Ishikawa (cell line): ENCODE measurements at regions not wholly inside any gene's neighbourhood (a gene's known extent, or its start where the extent isn't known, plus 50 kb on each side); places are given as distances from the start of the nearest gene placed in this dataset.

Source experiments
- CEBPB ChIP-seq: IDR thresholded peaks from 2 replicates; pipeline ENCODE4 v1.6.1; 2012
- CREB1 ChIP-seq: IDR thresholded peaks from 2 replicates; pipeline ENCODE4 v1.6.1; 2012; ENCODE audit warnings: low read depth
- EGR1 ChIP-seq: IDR thresholded peaks from 2 replicates; pipeline ENCODE4 v1.6.1; 2012
- EP300 ChIP-seq: IDR thresholded peaks from 2 replicates; pipeline ENCODE4 v1.6.1; 2012; ENCODE audit warnings: borderline replicate concordance
- FOXM1 ChIP-seq: IDR thresholded peaks from 2 replicates; pipeline ENCODE4 v1.6.1; 2012; ENCODE audit warnings: low read depth, borderline replicate concordance
- MAX ChIP-seq: IDR thresholded peaks from 2 replicates; pipeline ENCODE4 v1.6.1; 2012
- NFIC ChIP-seq: IDR thresholded peaks from 2 replicates; pipeline ENCODE4 v1.6.1; 2012
- RAD21 ChIP-seq: IDR thresholded peaks from 2 replicates; pipeline ENCODE4 v1.6.1; 2012; ENCODE audit warnings: low read depth
- REST ChIP-seq: IDR thresholded peaks from 2 replicates; pipeline ENCODE4 v1.6.1; 2012; ENCODE audit warnings: low read depth, mild to moderate bottlenecking
- TAF1 ChIP-seq: IDR thresholded peaks from 2 replicates; pipeline ENCODE4 v1.6.1; 2012; ENCODE audit warnings: low read depth, mild to moderate bottlenecking
- TCF12 ChIP-seq: IDR thresholded peaks from 2 replicates; pipeline ENCODE4 v1.6.1; 2012; ENCODE audit warnings: low read depth
- TEAD4 ChIP-seq: IDR thresholded peaks from 2 replicates; pipeline ENCODE4 v1.6.1; 2012
- USF1 ChIP-seq: IDR thresholded peaks from 2 replicates; pipeline ENCODE4 v1.6.1; 2012
- YY1 ChIP-seq: IDR thresholded peaks from 2 replicates; pipeline ENCODE4 v1.6.1; 2012; ENCODE audit warnings: low read depth
- ZBTB7A ChIP-seq: IDR thresholded peaks from 2 replicates; pipeline ENCODE4 v1.6.1; 2012; ENCODE audit warnings: low read depth

- TF ChIP-seq CREB1 (no peak), ZBTB7A (no peak), TEAD4 (no peak), YY1 (no peak), TCF12 (no peak), CEBPB (no peak), FOXM1 (no peak), EGR1 (no peak), MAX (no peak), NFIC (no peak), REST (no peak), TAF1 (no peak)
These were observed 227.2 kb downstream of the FAT4 start for GRCh38 chr4:125541836-125542385.

- TF ChIP-seq TAF1 (no peak), USF1 (no peak), MAX (no peak)
These were observed 231.5 kb downstream of the FAT4 start for GRCh38 chr4:125546272-125546671.

- TF ChIP-seq TEAD4 = no peak
- no peak for TF ChIP-seq FOXM1
- TF ChIP-seq REST = no peak
- TF ChIP-seq ZBTB7A = no peak
- TF ChIP-seq USF1 = no peak
- no peak for TF ChIP-seq CEBPB
- TF ChIP-seq NFIC = no peak
- TF ChIP-seq TAF1 = no peak
- TF ChIP-seq TCF12 = no peak
- no peak for TF ChIP-seq YY1
- no peak for TF ChIP-seq CREB1
- no peak for TF ChIP-seq RAD21
These were observed 233.1 kb downstream of the FAT4 start for GRCh38 chr4:125547836-125548235.

- TF ChIP-seq USF1 = no peak
- no peak for TF ChIP-seq MAX
- no peak for TF ChIP-seq TCF12
- no peak for TF ChIP-seq RAD21
- no peak for TF ChIP-seq FOXM1
- TF ChIP-seq TEAD4 = no peak
- TF ChIP-seq YY1 = no peak
- TF ChIP-seq EGR1 = no peak
- no peak for TF ChIP-seq TAF1
- TF ChIP-seq CREB1 = no peak
- TF ChIP-seq NFIC = no peak
- no peak for TF ChIP-seq CEBPB
- no peak for TF ChIP-seq ZBTB7A
- no peak for TF ChIP-seq EP300
- TF ChIP-seq REST = no peak
These were observed 236.0 kb downstream of the FAT4 start for GRCh38 chr4:125550769-125551168.
